Mesenchymal stem cell (in vitro differentiated cells and primary cell): ENCODE measurements at regions not wholly inside any gene's neighbourhood (a gene's known extent, or its start where the extent isn't known, plus 50 kb on each side); places are given as distances from the start of the nearest gene placed in this dataset.

ENCODE experiments used
- DNase-seq: peaks from one replicate; pipeline ENCODE4 v3.0.0-alpha.2; 2013
- H2AFZ ChIP-seq: one replicate; pipeline ENCODE4 v1.6.1; 2013; ENCODE audit warnings: low read depth, mild to moderate bottlenecking, control low read depth, inconsistent platforms, low read length, moderate library complexity
- H2AK5ac ChIP-seq: 2 replicates; pipeline ENCODE4 v1.6.1; 2013; ENCODE audit warnings: low read length, moderate library complexity, mild to moderate bottlenecking, inconsistent platforms; ENCODE audit not compliant: severe bottlenecking
- H2BK120ac ChIP-seq: one replicate; pipeline ENCODE4 v1.6.1; 2013; ENCODE audit warnings: low read depth, mild to moderate bottlenecking, inconsistent platforms, low read length, moderate library complexity
- H2BK12ac ChIP-seq, 2 experiments: one replicate each; pipeline ENCODE4 v1.6.1; 2013; ENCODE audit warnings: inconsistent platforms in 2 of 2, low read length in 2 of 2, mild to moderate bottlenecking in 2 of 2, moderate library complexity in 2 of 2, control low read depth in 1 of 2
- H2BK15ac ChIP-seq: one replicate; pipeline ENCODE4 v1.6.1; 2013; ENCODE audit warnings: mild to moderate bottlenecking, low read depth, inconsistent platforms; ENCODE audit not compliant: poor library complexity, severe bottlenecking
- H2BK5ac ChIP-seq: 2 replicates; pipeline ENCODE4 v1.6.1; 2013; ENCODE audit warnings: low read depth, mild to moderate bottlenecking, low read length, control low read depth, inconsistent platforms; ENCODE audit not compliant: poor library complexity, severe bottlenecking
- H3K14ac ChIP-seq, 2 experiments: one replicate each; pipeline ENCODE4 v1.6.1; 2013; ENCODE audit warnings: inconsistent platforms in 2 of 2, low read length in 2 of 2, control low read depth in 1 of 2, mild to moderate bottlenecking in 1 of 2, moderate library complexity in 1 of 2
- H3K18ac ChIP-seq, 2 experiments: one replicate each; pipeline ENCODE4 v1.6.1; 2013; ENCODE audit warnings: inconsistent platforms in 2 of 2, low read length in 2 of 2, control low read depth in 1 of 2, low read depth in 1 of 2, mild to moderate bottlenecking in 1 of 2
- H3K23ac ChIP-seq, 2 experiments: one replicate each; pipeline ENCODE4 v1.6.1; 2013; ENCODE audit warnings: inconsistent platforms in 2 of 2, low read length in 2 of 2, mild to moderate bottlenecking in 2 of 2, moderate library complexity in 2 of 2, control low read depth in 1 of 2
- H3K27ac ChIP-seq: 2 replicates; pipeline ENCODE4 v1.5.1; 2013; ENCODE audit warnings: mild to moderate bottlenecking, moderate library complexity, low read length, control low read depth, inconsistent platforms; ENCODE audit not compliant: poor library complexity, severe bottlenecking
- H3K27me3 ChIP-seq, 2 experiments: 2 replicates each; pipeline versions ENCODE4 v1.6.1 to v1.7.0; 2013; ENCODE audit warnings: low read length in 2 of 2, mild to moderate bottlenecking in 2 of 2, moderate library complexity in 2 of 2, control low read depth in 1 of 2, inconsistent platforms in 1 of 2; ENCODE audit not compliant: control insufficient read depth in 1 of 2, insufficient read depth in 1 of 2
- H3K36me3 ChIP-seq, 2 experiments: 2 replicates each; pipeline versions ENCODE4 v1.6.1 to v1.7.0; 2013; ENCODE audit warnings: low read length in 2 of 2, control low read depth in 1 of 2, inconsistent platforms in 1 of 2, low read depth in 1 of 2, mild to moderate bottlenecking in 1 of 2; ENCODE audit not compliant: insufficient read depth in 2 of 2, control insufficient read depth in 1 of 2
- H3K4ac ChIP-seq, 2 experiments: one replicate each; pipeline ENCODE4 v1.6.1; 2013; ENCODE audit warnings: inconsistent platforms in 2 of 2, low read length in 2 of 2, mild to moderate bottlenecking in 2 of 2, moderate library complexity in 2 of 2, control low read depth in 1 of 2, low read depth in 1 of 2
- H3K4me1 ChIP-seq: 2 replicates; pipeline ENCODE4 v1.6.1; 2013; ENCODE audit warnings: low read depth, low read length, control low read depth; ENCODE audit not compliant: control insufficient read depth, insufficient read depth
- H3K4me2 ChIP-seq: 2 replicates; pipeline ENCODE4 v1.6.1; 2013; ENCODE audit warnings: low read length, mild to moderate bottlenecking, inconsistent platforms; ENCODE audit not compliant: poor library complexity, severe bottlenecking
- H3K4me3 ChIP-seq, 2 experiments: 2 replicates each; pipeline versions ENCODE4 v1.5.1 to v1.7.0; 2013; ENCODE audit warnings: low read length in 2 of 2, mild to moderate bottlenecking in 2 of 2, control low read depth in 1 of 2, low read depth in 1 of 2; ENCODE audit not compliant: insufficient read depth in 1 of 2
- H3K79me1 ChIP-seq: replicated peaks from 2 replicates; pipeline ENCODE4 v1.6.1; 2013; ENCODE audit warnings: mild to moderate bottlenecking, control low read depth, low read length, inconsistent platforms; ENCODE audit not compliant: poor library complexity, severe bottlenecking
- H3K9ac ChIP-seq: 2 replicates; pipeline ENCODE4 v1.7.0; 2013; ENCODE audit warnings: mild to moderate bottlenecking, low read length, moderate library complexity
- H3K9me3 ChIP-seq: 2 replicates; pipeline ENCODE4 v1.7.0; 2013; ENCODE audit warnings: mild to moderate bottlenecking, low read length; ENCODE audit not compliant: control insufficient read depth
- H4K8ac ChIP-seq: one replicate; pipeline ENCODE4 v1.6.1; 2013; ENCODE audit warnings: inconsistent platforms, mild to moderate bottlenecking, low read length, moderate library complexity
- H4K91ac ChIP-seq: one replicate; pipeline ENCODE4 v1.6.1; 2013; ENCODE audit warnings: mild to moderate bottlenecking, low read length, inconsistent platforms
- WGBS: methylation state at CpG from one replicate; pipeline ENCODE4 v1.1.7; 2013; ENCODE audit warnings: mixed read lengths; 5-methylcytosine and 5-hydroxymethylcytosine counted together

- Histone ChIP-seq H4K91ac (peak overlapping the region; percentile 66), H2BK120ac (peak overlapping the region; percentile 97), H3K4me1 (peaks cover 2% of the 10 kb centered on the region), H3K36me3 (no peaks in the 10 kb centered on the region), H3K4me2 (peak overlapping the region; percentile 35), H2BK12ac (peak overlapping the region; percentile 40 to 93), H2BK15ac (peak overlapping the region; percentile 77), H3K14ac (no peak overlapping the region), H4K8ac (peak overlapping the region; percentile 93), H3K27ac (no peak overlapping the region), H3K9me3 (peaks cover 8% of the 10 kb centered on the region), H2AFZ (no peak overlapping the region), H2AK5ac (no peak overlapping the region), H3K79me1 (no peaks in the 10 kb centered on the region), H2BK5ac (no peak overlapping the region), H3K4ac (peak overlapping the region in 1 of 2 experiments; percentile 32), H3K18ac (peak overlapping the region; percentile 26 to 83), H3K27me3 (peaks cover 5 to 22% of the 10 kb centered on the region in 2 experiments), H3K9ac (no peak overlapping the region), H3K4me3 (no peak overlapping the region), H3K23ac (no peak overlapping the region)
- peak; percentile 80 for DNase-seq
- 13% methylated on average over 5 of the region's 5 CpGs for WGBS
Observed at GRCh38 chr6:6843057-6843627, 254.6 kb downstream of the LY86 start.

GRCh38 chr6:6843777-6844176 lies 255.3 kb downstream of the LY86 start:
- no peak overlapping the region for H2AFZ ChIP-seq
- no peaks in the 10 kb centered on the region for H3K79me1 ChIP-seq
- no peak for DNase-seq
- H3K36me3 ChIP-seq: no peaks in the 10 kb centered on the region
- no peak overlapping the region for H3K9ac ChIP-seq
- H3K27me3 ChIP-seq: peaks cover 5 to 22% of the 10 kb centered on the region in 2 experiments
- no peak overlapping the region for H2BK5ac ChIP-seq
- H2BK12ac ChIP-seq: peak overlapping the region in 1 of 2 experiments; percentile 21
- H4K91ac ChIP-seq: no peak overlapping the region
- H3K18ac ChIP-seq: no peak overlapping the region
- H2BK15ac ChIP-seq: no peak overlapping the region
- peaks cover 2% of the 10 kb centered on the region for H3K4me1 ChIP-seq
- H2BK120ac ChIP-seq: no peak overlapping the region
- peaks cover 8% of the 10 kb centered on the region for H3K9me3 ChIP-seq
- H2AK5ac ChIP-seq: no peak overlapping the region
- no peak overlapping the region for H3K23ac ChIP-seq
- no peak overlapping the region for H3K4me3 ChIP-seq
- H3K4me2 ChIP-seq: no peak overlapping the region
- 100% methylated on average over 1 of the region's 1 CpG for WGBS
- no peak overlapping the region for H3K27ac ChIP-seq
- no peak overlapping the region for H3K4ac ChIP-seq
- H3K14ac ChIP-seq: no peak overlapping the region
- no peak overlapping the region for H4K8ac ChIP-seq

GRCh38 chr6:6844530-6844929 lies 256.0 kb downstream of the LY86 start:
- H3K9me3 ChIP-seq: peaks cover 8% of the 10 kb centered on the region
- H2AK5ac ChIP-seq: no peak overlapping the region
- no peak overlapping the region for H4K91ac ChIP-seq
- H3K79me1 ChIP-seq: no peaks in the 10 kb centered on the region
- peaks cover 2% of the 10 kb centered on the region for H3K4me1 ChIP-seq
- H2BK5ac ChIP-seq: no peak overlapping the region
- no peak overlapping the region for H2AFZ ChIP-seq
- H3K23ac ChIP-seq: no peak overlapping the region
- no peak overlapping the region for H3K18ac ChIP-seq
- no peak overlapping the region for H2BK12ac ChIP-seq
- H3K9ac ChIP-seq: no peak overlapping the region
- WGBS: 95% methylated on average over 3 of the region's 4 CpGs
- no peak overlapping the region for H3K4me2 ChIP-seq
- H3K27me3 ChIP-seq: peaks cover 5 to 22% of the 10 kb centered on the region in 2 experiments
- no peaks in the 10 kb centered on the region for H3K36me3 ChIP-seq
- H2BK120ac ChIP-seq: no peak overlapping the region
- H3K27ac ChIP-seq: no peak overlapping the region
- no peak overlapping the region for H3K4ac ChIP-seq
- H2BK15ac ChIP-seq: no peak overlapping the region
- H3K4me3 ChIP-seq: no peak overlapping the region
- no peak overlapping the region for H4K8ac ChIP-seq
- H3K14ac ChIP-seq: no peak overlapping the region
- DNase-seq: no peak

- H2BK120ac ChIP-seq: no peak overlapping the region
- no peak overlapping the region for H3K27ac ChIP-seq
- no peak overlapping the region for H2AK5ac ChIP-seq
- H3K14ac ChIP-seq: no peak overlapping the region
- no peak overlapping the region for H3K23ac ChIP-seq
- no peak overlapping the region for H2BK12ac ChIP-seq
- peaks cover 5 to 20% of the 10 kb centered on the region in 2 experiments for H3K27me3 ChIP-seq
- H4K91ac ChIP-seq: no peak overlapping the region
- H2BK5ac ChIP-seq: no peak overlapping the region
- H3K4ac ChIP-seq: no peak overlapping the region
- no peak overlapping the region for H2BK15ac ChIP-seq
- peaks cover 2% of the 10 kb centered on the region for H3K4me1 ChIP-seq
- H3K4me2 ChIP-seq: no peak overlapping the region
- H3K18ac ChIP-seq: no peak overlapping the region
- H3K9ac ChIP-seq: no peak overlapping the region
- H3K36me3 ChIP-seq: no peaks in the 10 kb centered on the region
- H3K79me1 ChIP-seq: no peaks in the 10 kb centered on the region
- DNase-seq: no peak
- peaks cover 8% of the 10 kb centered on the region for H3K9me3 ChIP-seq
- no peak overlapping the region for H4K8ac ChIP-seq
- WGBS: 92% methylated on average over 2 of the region's 3 CpGs
- H3K4me3 ChIP-seq: no peak overlapping the region
- H2AFZ ChIP-seq: no peak overlapping the region
Observed at GRCh38 chr6:6845603-6846002, 257.1 kb downstream of the LY86 start.
